HepG2 (cell line): ENCODE measurements at regions not wholly inside any gene's neighbourhood (a gene's known extent, or its start where the extent isn't known, plus 50 kb on each side); places are given as distances from the start of the nearest gene placed in this dataset.

Experiments used
- ATAC-seq: fragments of 200-7000 bp; cut with Tn5 transposase; 3 replicates; pipeline ENCODE4 v1.9.1; 2020; ENCODE audit warnings: mild to moderate bottlenecking, moderate library complexity
- BruUV-seq: library from RNA; stranded (reverse); fragments of 400-500 nt; replicated peaks from 2 replicates; lab custom pipeline; 2021; lab: Mats Ljungman, UMichigan
- CTCF ChIA-PET: fragments of 300-600 bp; formaldehyde crosslinking; extraction: SDS; loops from one replicate; lab custom pipeline; 2021; ENCODE audit warnings: low total read pairs, inconsistent platforms, low intra/inter-chr PET ratio; lab: Yijun Ruan, JAX
- POLR2A ChIA-PET: fragments of 350-600 bp; sonication (Branson Sonifier 250); formaldehyde crosslinking; loops from one replicate; lab custom pipeline; 2020; ENCODE audit warnings: antibody characterized with exemption, inconsistent platforms; lab: Yijun Ruan, JAX
- DNase-seq: peaks from one replicate; pipeline ENCODE4 v3.0.0-alpha.2; 2015; ENCODE audit warnings: low spot score
- FAIRE-seq: peaks from 3 replicates; lab custom pipeline; 2011; peaks lifted over from hg19 to GRCh38; lab: Jason Lieb, UNC
- H2AFZ ChIP-seq: one replicate; pipeline ENCODE4 v1.6.1; 2011; ENCODE audit warnings: low read length, inconsistent platforms
- H3K27ac ChIP-seq: fragments of 300-600 bp; 3 replicates; pipeline ENCODE4 v1.8.0; 2011; ENCODE audit warnings: mixed run types, mild to moderate bottlenecking, mixed read lengths, low read length, inconsistent platforms; ENCODE audit not compliant: insufficient read depth; ENCODE audit errors: extremely low read length
- H3K27me3 ChIP-seq, 2 experiments: fragments of 200-600 bp in 1 of 2; 2 replicates in 1 of 2; 3 replicates in 1 of 2; pipeline versions ENCODE4 v1.6.0 to v1.8.0; 2011; ENCODE audit warnings: low read length in 2 of 2, mild to moderate bottlenecking in 2 of 2, moderate library complexity in 2 of 2, inconsistent platforms in 1 of 2; ENCODE audit not compliant: insufficient read depth in 2 of 2, control insufficient read depth in 1 of 2
- H3K36me3 ChIP-seq, 2 experiments: fragments of 200-600 bp in 1 of 2; replicated peaks in 1 of 2; 2 replicates in 1 of 2; 3 replicates in 1 of 2; pipeline versions ENCODE4 v1.5.1 to v1.8.0; 2011; ENCODE audit warnings: low read length in 2 of 2, inconsistent platforms in 1 of 2; ENCODE audit not compliant: insufficient read depth in 2 of 2, control insufficient read depth in 1 of 2
- H3K4me1 ChIP-seq: 2 replicates; pipeline ENCODE4 v1.5.1; 2012; ENCODE audit warnings: low read length, inconsistent platforms; ENCODE audit not compliant: insufficient read depth
- H3K4me2 ChIP-seq: 2 replicates; pipeline ENCODE4 v1.6.0; 2011; ENCODE audit warnings: low read depth, low read length, inconsistent platforms
- H3K4me3 ChIP-seq, 3 experiments: fragments of 200-600 bp in 1 of 3; sonication (generic), shearing (Covaris generic) in 1 of 3; replicated peaks in 1 of 3; 2 replicates each; pipeline ENCODE4 v1.5.1; 2011 to 2016; ENCODE audit warnings: low read length in 3 of 3, inconsistent platforms in 2 of 3, low read depth in 2 of 3, mild to moderate bottlenecking in 2 of 3, control low read depth in 1 of 3, mixed read lengths in 1 of 3; ENCODE audit not compliant: insufficient read depth in 1 of 3
- H3K79me2 ChIP-seq: one replicate; pipeline ENCODE4 v1.6.1; 2011; ENCODE audit warnings: low read length, inconsistent platforms; ENCODE audit not compliant: insufficient read depth
- H3K9ac ChIP-seq: 2 replicates; pipeline ENCODE4 v1.6.0; 2011; ENCODE audit warnings: mild to moderate bottlenecking, low read depth, low read length, inconsistent platforms; ENCODE audit not compliant: insufficient read depth
- H3K9me3 ChIP-seq: 2 replicates; pipeline ENCODE4 v1.5.1; 2012; ENCODE audit warnings: mild to moderate bottlenecking, low read length
- H4K20me1 ChIP-seq: 2 replicates; pipeline ENCODE4 v1.6.0; 2011; ENCODE audit warnings: inconsistent platforms, mild to moderate bottlenecking, low read length, moderate library complexity; ENCODE audit not compliant: insufficient read depth
- GMEB2 ChIP-seq: IDR thresholded peaks from 2 replicates; pipeline ENCODE4 v1.6.1; 2016; ENCODE audit warnings: missing biosample characterization, missing genetic modification reagents, low read depth
- RFX1 ChIP-seq: fragments of 450-650 bp; IDR thresholded peaks from 2 replicates; pipeline ENCODE4 v1.6.1; 2017
- ZNF101 ChIP-seq: sonication (generic); formaldehyde crosslinking; IDR thresholded peaks from 2 replicates; pipeline ENCODE4 v1.4.0; 2020; ENCODE audit warnings: mild to moderate bottlenecking, low read depth, missing genetic modification reagents, borderline replicate concordance
- ZNF432 ChIP-seq: sonication (generic); formaldehyde crosslinking; IDR thresholded peaks from 2 replicates; pipeline ENCODE4 v1.5.0; 2020; ENCODE audit warnings: missing genetic modification reagents, mild to moderate bottlenecking, borderline replicate concordance
- ZNF589 ChIP-seq: sonication (generic); formaldehyde crosslinking; conservative IDR thresholded peaks from 2 replicates; pipeline ENCODE4 v1.8.0; 2022; ENCODE audit warnings: mild to moderate bottlenecking, moderate library complexity, missing genetic modification reagents
- ZNF747 ChIP-seq: sonication (generic); formaldehyde crosslinking; IDR thresholded peaks from 2 replicates; pipeline ENCODE4 v1.8.1; 2023; ENCODE audit warnings: missing genetic modification reagents, mild to moderate bottlenecking, borderline replicate concordance
- WGBS: methylation state at CpG from one replicate; pipeline ENCODE4 v1.1.6; 2017; ENCODE audit warnings: low lambda C conversion rate; 5-methylcytosine and 5-hydroxymethylcytosine counted together
- in situ Hi-C: cut with HindIII; loops from 2 replicates; pipeline ENCODE4 v1.10.0; 2017; ENCODE audit warnings: low pct_unique_long_range_greater_than_20kb; ENCODE audit not compliant: extremely low pct_ligation_motif_present
- intact Hi-C: fragments of 100-400 bp; cut with micrococcal nuclease; formaldehyde crosslinking; loops from one replicate; pipeline ENCODE4 v1.10.0; 2022; ENCODE audit not compliant: unreplicated experiment
- TF ChIP-seq, protein P1 (sequence below): sonication (generic); formaldehyde crosslinking; IDR thresholded peaks from 2 replicates; pipeline ENCODE4 v1.5.1; 2020; ENCODE audit warnings: mild to moderate bottlenecking, missing genetic modification reagents, moderate library complexity
- TF ChIP-seq, protein P2 (sequence below): conservative IDR thresholded peaks from 2 replicates; pipeline ENCODE4 v1.6.1; 2018; ENCODE audit warnings: missing genetic modification reagents

DNA sequence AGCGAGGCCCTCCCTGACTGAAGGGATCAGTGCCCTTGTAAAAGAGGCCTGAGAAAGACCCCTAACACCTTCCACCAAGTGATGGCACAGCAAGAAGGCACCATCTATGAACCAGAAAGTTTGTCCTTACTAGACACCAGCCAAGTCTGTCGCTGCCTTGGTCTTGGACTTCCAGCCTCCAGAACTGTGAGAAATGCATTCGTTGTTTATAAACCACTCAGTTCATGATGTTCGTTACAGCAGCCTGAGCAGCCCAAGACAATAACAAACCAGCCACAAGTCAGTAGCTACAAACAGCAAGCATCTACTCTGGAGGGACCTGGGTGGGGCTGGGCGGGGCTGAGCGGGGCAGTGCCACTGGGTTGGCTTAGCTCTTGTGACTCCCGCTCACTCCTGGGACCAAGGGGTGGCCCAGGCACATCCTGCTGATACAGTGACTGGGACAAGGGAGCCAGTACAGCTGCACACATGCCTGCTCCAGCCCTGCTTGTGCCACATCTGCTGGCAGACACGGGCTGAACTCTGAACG lies 234.9 kb downstream of the IRF8 start:
- ChIA-PET POLR2A (no interaction called here), CTCF (no interaction called here)
- Histone ChIP-seq H3K9me3 (no peaks in the 10 kb centered on the region), H2AFZ (no peak overlapping the region), H3K4me2 (no peak overlapping the region), H3K79me2 (no peaks in the 10 kb centered on the region), H3K4me3 (no peak overlapping the region), H3K9ac (no peak overlapping the region), H3K36me3 (no peaks in the 10 kb centered on the region), H3K27ac (no peak overlapping the region), H3K27me3 (peaks cover 2 to 10% of the 10 kb centered on the region in 2 experiments; a peak in 2 of 5 replicates), H4K20me1 (no peaks in the 10 kb centered on the region), H3K4me1 (no peaks in the 10 kb centered on the region)
- in situ Hi-C loops: no loop called here
- 3% methylated on average over 6 of the region's 9 CpGs for WGBS
- no peak for DNase-seq
- BruUV-seq: no TSS peak
- ATAC-seq: peak; percentile 19; the same call in 1 of the 3 replicates
- intact Hi-C loops: no loop called here
- no peak for FAIRE-seq
- TF ChIP-seq, protein P1, sequence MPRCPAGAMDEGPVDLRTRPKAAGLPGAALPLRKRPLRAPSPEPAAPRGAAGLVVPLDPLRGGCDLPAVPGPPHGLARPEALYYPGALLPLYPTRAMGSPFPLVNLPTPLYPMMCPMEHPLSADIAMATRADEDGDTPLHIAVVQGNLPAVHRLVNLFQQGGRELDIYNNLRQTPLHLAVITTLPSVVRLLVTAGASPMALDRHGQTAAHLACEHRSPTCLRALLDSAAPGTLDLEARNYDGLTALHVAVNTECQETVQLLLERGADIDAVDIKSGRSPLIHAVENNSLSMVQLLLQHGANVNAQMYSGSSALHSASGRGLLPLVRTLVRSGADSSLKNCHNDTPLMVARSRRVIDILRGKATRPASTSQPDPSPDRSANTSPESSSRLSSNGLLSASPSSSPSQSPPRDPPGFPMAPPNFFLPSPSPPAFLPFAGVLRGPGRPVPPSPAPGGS (CRISPR knock-in tag): no peak
- TF ChIP-seq ZNF432 (no peak), ZNF747 (CRISPR knock-in tag) (no peak), GMEB2 (CRISPR knock-in tag) (no peak), RFX1 (no peak), ZNF101 (no peak), ZNF589 (CRISPR knock-in tag) (no peak)
- TF ChIP-seq, protein P2, sequence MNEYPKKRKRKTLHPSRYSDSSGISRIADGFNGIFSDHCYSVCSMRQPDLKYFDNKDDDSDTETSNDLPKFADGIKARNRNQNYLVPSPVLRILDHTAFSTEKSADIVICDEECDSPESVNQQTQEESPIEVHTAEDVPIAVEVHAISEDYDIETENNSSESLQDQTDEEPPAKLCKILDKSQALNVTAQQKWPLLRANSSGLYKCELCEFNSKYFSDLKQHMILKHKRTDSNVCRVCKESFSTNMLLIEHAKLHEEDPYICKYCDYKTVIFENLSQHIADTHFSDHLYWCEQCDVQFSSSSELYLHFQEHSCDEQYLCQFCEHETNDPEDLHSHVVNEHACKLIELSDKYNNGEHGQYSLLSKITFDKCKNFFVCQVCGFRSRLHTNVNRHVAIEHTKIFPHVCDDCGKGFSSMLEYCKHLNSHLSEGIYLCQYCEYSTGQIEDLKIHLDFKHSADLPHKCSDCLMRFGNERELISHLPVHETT (CRISPR knock-in tag): no peak
